Ovary (tissue), 3 donors: ENCODE measurements at regions not wholly inside any gene's neighbourhood (a gene's known extent, or its start where the extent isn't known, plus 50 kb on each side); places are given as distances from the start of the nearest gene placed in this dataset.

Source experiments
- CTCF ChIP-seq, 3 donors: fragments of 450-650 bp in 2 of 3; fragments of 200-600 bp in 1 of 3; IDR thresholded peaks; one replicate each; pipeline versions ENCODE4 v1.5.1 to v1.8.0; 2016 to 2022; ENCODE audit warnings: antibody characterized with exemption in 3 of 3, mild to moderate bottlenecking in 1 of 3
- EP300 ChIP-seq: sonication (generic); formaldehyde crosslinking; IDR thresholded peaks from one replicate; pipeline ENCODE4 v1.6.1; 2017; ENCODE audit warnings: antibody characterized with exemption
- POLR2A ChIP-seq: fragments of 450-650 bp; IDR thresholded peaks from one replicate; pipeline ENCODE4 v1.6.1; 2017; ENCODE audit warnings: antibody characterized with exemption, mild to moderate bottlenecking, moderate library complexity
- donor health status: DM: no; HTN: no; CAD: no.

- TF ChIP-seq CTCF (IDR thresholded peaks at IDR 0.05) (no peak), POLR2A (no peak), EP300 (no peak)
These were observed 60.7 kb upstream of the SMLR1 start for GRCh38 chr6:130766239-130767144.
